PC-3 (cell line): ENCODE measurements at regions not wholly inside any gene's neighbourhood (a gene's known extent, or its start where the extent isn't known, plus 50 kb on each side); places are given as distances from the start of the nearest gene placed in this dataset.

Experiments used
- ATAC-seq: fragments of 200-7000 bp; cut with Tn5 transposase; 2 replicates; pipeline ENCODE4 v1.9.1; 2020; ENCODE audit warnings: mild to moderate bottlenecking, moderate library complexity
- BruUV-seq: library from RNA; stranded (reverse); fragments of 400-500 nt; replicated peaks from 2 replicates; lab custom pipeline; 2021; lab: Mats Ljungman, UMichigan
- CTCF ChIA-PET: fragments of 300-600 bp; sonication (Branson Sonifier 250); formaldehyde crosslinking; loops from one replicate; lab custom pipeline; 2022; ENCODE audit warnings: antibody characterized with exemption; lab: Charles Lee
- POLR2A ChIA-PET: fragments of 300-600 bp; sonication (Branson Sonifier 250); formaldehyde crosslinking; loops from one replicate; lab custom pipeline; 2022; ENCODE audit warnings: antibody characterized with exemption; ENCODE audit not compliant: unreplicated experiment; lab: Charles Lee
- DNase-seq: peaks from one replicate; pipeline ENCODE4 v3.0.0-alpha.2; 2015
- H2AFZ ChIP-seq: fragments of 300-600 bp; sonication (generic); 2 replicates; pipeline ENCODE4 v1.6.0; 2016; ENCODE audit warnings: antibody characterized with exemption, low read length
- H3F3A ChIP-seq: fragments of 300-600 bp; sonication (generic); one replicate; pipeline ENCODE4 v1.6.0; 2017; ENCODE audit warnings: antibody characterized with exemption, low read length, control low read depth, mild to moderate bottlenecking; ENCODE audit not compliant: unreplicated experiment
- H3K27ac ChIP-seq: fragments of 300-600 bp; sonication (generic); 2 replicates; pipeline ENCODE4 v1.5.1; 2016; ENCODE audit warnings: mild to moderate bottlenecking, low read length
- H3K27me3 ChIP-seq: fragments of 300-600 bp; sonication (generic); 2 replicates; pipeline ENCODE4 v1.6.1; 2016; ENCODE audit warnings: low read length, mixed read lengths
- H3K36me3 ChIP-seq: fragments of 300-600 bp; sonication (generic); 2 replicates; pipeline ENCODE4 v1.6.1; 2016; ENCODE audit warnings: low read depth, mixed run types, low read length, mixed read lengths
- H3K4me1 ChIP-seq: fragments of 300-600 bp; sonication (generic); 2 replicates; pipeline ENCODE4 v1.5.1; 2016; ENCODE audit warnings: low read length; ENCODE audit not compliant: insufficient read depth
- H3K4me2 ChIP-seq: fragments of 300-600 bp; sonication (generic); 2 replicates; pipeline ENCODE4 v1.6.0; 2016; ENCODE audit warnings: low read length
- H3K4me3 ChIP-seq: fragments of 300-600 bp; sonication (generic); 2 replicates; pipeline ENCODE4 v1.5.1; 2016; ENCODE audit warnings: mild to moderate bottlenecking, low read length, mixed read lengths
- H3K79me2 ChIP-seq: fragments of 300-600 bp; sonication (generic); 2 replicates; pipeline ENCODE4 v1.6.1; 2017; ENCODE audit warnings: low read length, mixed read lengths
- H3K9ac ChIP-seq: fragments of 300-600 bp; sonication (generic); 2 replicates; pipeline ENCODE4 v1.6.0; 2016; ENCODE audit warnings: mild to moderate bottlenecking, low read length
- H3K9me2 ChIP-seq: fragments of 300-600 bp; sonication (generic); replicated peaks from 2 replicates; pipeline ENCODE4 v1.6.1; 2016; ENCODE audit warnings: mixed run types, low read length, mixed read lengths
- H3K9me3 ChIP-seq: fragments of 300-600 bp; sonication (generic); 2 replicates; pipeline ENCODE4 v1.6.1; 2016; ENCODE audit warnings: low read length, mixed read lengths
- H4K20me1 ChIP-seq: fragments of 300-600 bp; sonication (generic); 2 replicates; pipeline ENCODE4 v1.6.1; 2016; ENCODE audit warnings: low read length, mixed read lengths
- EZH2 ChIP-seq: fragments of 300-600 bp; sonication (generic); IDR thresholded peaks from one replicate; pipeline ENCODE4 v1.6.1; 2017; ENCODE audit warnings: antibody characterized with exemption, mild to moderate bottlenecking, low read length; ENCODE audit not compliant: unreplicated experiment
- EZH2phosphoT487 ChIP-seq: fragments of 300-600 bp; sonication (generic); IDR thresholded peaks from 2 replicates; pipeline ENCODE4 v1.6.1; 2018; ENCODE audit warnings: mild to moderate bottlenecking, antibody characterized with exemption, low read length, borderline replicate concordance
- intact Hi-C: fragments of 100-400 bp; cut with micrococcal nuclease; formaldehyde crosslinking; loops from 2 replicates; pipeline ENCODE4 v1.9.0; 2023
- TF ChIP-seq, protein P1 (sequence below): fragments of 300-600 bp; sonication (generic); conservative IDR thresholded peaks from 2 replicates; pipeline ENCODE4 v1.5.1; 2017; ENCODE audit warnings: antibody characterized with exemption, low read depth, mild to moderate bottlenecking, low read length

DNA sequence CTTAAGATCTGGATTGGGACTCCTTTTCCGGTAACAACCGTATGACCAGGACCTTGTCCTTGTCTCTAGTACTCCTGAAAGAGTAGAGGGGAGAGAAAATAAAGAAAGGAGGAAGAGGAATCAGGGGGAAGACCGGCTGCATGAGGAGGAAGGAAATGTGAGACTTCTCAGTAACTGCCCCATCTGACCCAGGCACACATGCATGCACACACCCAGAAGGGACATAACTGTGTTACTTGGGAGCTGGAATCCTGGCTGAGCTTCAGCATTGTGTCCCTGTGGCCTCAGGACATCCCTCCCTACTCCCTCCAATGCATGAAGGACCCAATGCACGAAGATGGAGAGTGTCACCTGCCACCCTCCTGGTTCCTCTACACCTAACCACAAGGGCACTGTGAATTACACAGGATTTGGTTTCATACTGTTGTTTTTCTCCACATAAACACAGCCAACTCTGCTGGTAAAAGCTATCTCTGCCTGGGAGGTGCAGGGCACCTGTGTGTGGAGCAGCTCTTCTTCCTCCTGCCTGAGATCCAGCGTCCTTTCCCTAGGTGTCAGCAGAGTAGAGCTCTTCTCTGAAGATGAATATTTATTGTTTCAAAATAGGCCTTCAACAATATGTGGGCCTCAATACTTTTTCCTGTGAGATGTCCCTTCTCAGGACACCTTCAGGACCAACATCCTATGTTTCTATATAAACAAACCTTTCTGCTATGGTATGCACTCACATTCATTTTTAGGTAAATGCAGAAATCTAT lies 574.1 kb upstream of the ID2 start:
- Histone ChIP-seq H3K9ac (no peak overlapping the region), H2AFZ (no peak overlapping the region), H3K9me3 (no peaks in the 10 kb centered on the region), H3K4me3 (no peak overlapping the region), H3K4me1 (peaks cover 12% of the 10 kb centered on the region), H3F3A (no peaks in the 10 kb centered on the region), H3K36me3 (no peaks in the 10 kb centered on the region), H3K9me2 (no peaks in the 10 kb centered on the region), H3K27me3 (no peaks in the 10 kb centered on the region), H3K79me2 (no peaks in the 10 kb centered on the region), H4K20me1 (no peaks in the 10 kb centered on the region), H3K4me2 (no peak overlapping the region), H3K27ac (no peak overlapping the region)
- ChIA-PET POLR2A (interaction anchor here (0.6 kb wide), 1 partner anchor 576 kb away, joined by 9 read pairs; no protein-coding TSS in a partner anchor), CTCF (interaction anchor here (0.6 kb wide), 1 partner anchor 177 kb away, joined by 3 read pairs; no protein-coding TSS in a partner anchor)
- no peak for TF ChIP-seq EZH2
- no peak for TF ChIP-seq EZH2phosphoT487
- TF ChIP-seq, protein P1, sequence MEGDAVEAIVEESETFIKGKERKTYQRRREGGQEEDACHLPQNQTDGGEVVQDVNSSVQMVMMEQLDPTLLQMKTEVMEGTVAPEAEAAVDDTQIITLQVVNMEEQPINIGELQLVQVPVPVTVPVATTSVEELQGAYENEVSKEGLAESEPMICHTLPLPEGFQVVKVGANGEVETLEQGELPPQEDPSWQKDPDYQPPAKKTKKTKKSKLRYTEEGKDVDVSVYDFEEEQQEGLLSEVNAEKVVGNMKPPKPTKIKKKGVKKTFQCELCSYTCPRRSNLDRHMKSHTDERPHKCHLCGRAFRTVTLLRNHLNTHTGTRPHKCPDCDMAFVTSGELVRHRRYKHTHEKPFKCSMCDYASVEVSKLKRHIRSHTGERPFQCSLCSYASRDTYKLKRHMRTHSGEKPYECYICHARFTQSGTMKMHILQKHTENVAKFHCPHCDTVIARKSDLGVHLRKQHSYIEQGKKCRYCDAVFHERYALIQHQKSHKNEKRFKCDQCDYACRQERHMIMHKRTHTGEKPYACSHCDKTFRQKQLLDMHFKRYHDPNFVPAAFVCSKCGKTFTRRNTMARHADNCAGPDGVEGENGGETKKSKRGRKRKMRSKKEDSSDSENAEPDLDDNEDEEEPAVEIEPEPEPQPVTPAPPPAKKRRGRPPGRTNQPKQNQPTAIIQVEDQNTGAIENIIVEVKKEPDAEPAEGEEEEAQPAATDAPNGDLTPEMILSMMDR, result no peak
- no peak; the same call in 1 of the 2 replicates for ATAC-seq
- BruUV-seq, result no TSS peak
- intact Hi-C loops, result loop anchor here (10.0 kb wide), 1 partner anchor 683 kb away; no protein-coding TSS in a partner anchor
- no peak for DNase-seq

DNA sequence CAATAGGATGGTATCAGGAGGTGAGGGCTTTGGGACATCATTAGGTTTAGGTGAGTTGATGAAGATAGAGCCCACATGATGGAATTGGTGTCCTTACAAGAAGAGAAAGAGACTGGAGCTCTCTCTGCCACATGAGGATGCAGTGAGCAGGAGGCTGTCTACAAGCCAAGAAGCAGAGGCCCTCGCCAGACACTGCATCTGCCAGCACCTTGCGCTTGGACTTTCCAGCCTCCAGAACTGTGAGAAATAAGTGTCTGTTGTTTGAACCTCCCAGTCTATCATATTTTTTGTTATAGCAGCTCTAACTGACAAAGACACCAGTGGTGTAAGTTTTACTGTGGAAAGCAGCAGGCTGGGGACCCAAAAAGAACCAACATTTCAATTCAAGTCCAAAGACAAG lies 571.1 kb upstream of the ID2 start:
- H3K9me3 ChIP-seq, result no peaks in the 10 kb centered on the region
- POLR2A ChIA-PET, result no interaction called here
- H3F3A ChIP-seq, result no peaks in the 10 kb centered on the region
- CTCF ChIA-PET, result no interaction called here
- H3K4me3 ChIP-seq, result no peak overlapping the region
- BruUV-seq, result no TSS peak
- H3K4me1 ChIP-seq, result no peaks in the 10 kb centered on the region
- intact Hi-C loops, result no loop called here
- H3K9me2 ChIP-seq, result no peaks in the 10 kb centered on the region
- no peaks in the 10 kb centered on the region for H3K27me3 ChIP-seq
- H3K9ac ChIP-seq, result no peak overlapping the region
- no peaks in the 10 kb centered on the region for H4K20me1 ChIP-seq
- no peak for DNase-seq
- ATAC-seq, result no peak
- TF ChIP-seq, protein P1, result no peak
- TF ChIP-seq EZH2 (no peak), EZH2phosphoT487 (no peak)
- H3K4me2 ChIP-seq, result no peak overlapping the region
- H3K27ac ChIP-seq, result no peak overlapping the region
- H2AFZ ChIP-seq, result no peak overlapping the region
- no peaks in the 10 kb centered on the region for H3K36me3 ChIP-seq
- no peaks in the 10 kb centered on the region for H3K79me2 ChIP-seq

DNA sequence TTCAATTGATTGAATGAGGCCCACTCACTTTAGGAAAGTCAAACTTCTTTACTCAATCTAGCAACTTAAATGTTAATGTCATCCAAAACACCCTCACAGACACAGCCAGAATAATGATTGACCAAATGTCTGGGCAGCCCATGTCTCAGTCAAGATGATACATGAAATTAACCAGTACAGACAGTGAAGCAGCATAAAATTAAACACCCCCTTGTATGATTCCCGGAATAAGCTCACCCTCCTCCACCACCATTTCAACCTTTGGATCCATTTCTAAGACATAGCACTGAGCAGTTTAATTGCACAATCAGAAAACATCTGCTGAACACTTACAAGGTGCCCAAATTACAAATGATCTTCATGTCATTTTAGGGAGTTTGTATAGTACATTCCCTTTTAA lies 570.7 kb upstream of the ID2 start:
- ChIA-PET POLR2A (no interaction called here), CTCF (no interaction called here)
- H2AFZ ChIP-seq, result no peak overlapping the region
- no peaks in the 10 kb centered on the region for H3K79me2 ChIP-seq
- no peaks in the 10 kb centered on the region for H3K9me3 ChIP-seq
- intact Hi-C loops, result no loop called here
- H3K4me1 ChIP-seq, result no peaks in the 10 kb centered on the region
- no peaks in the 10 kb centered on the region for H3K27me3 ChIP-seq
- H3K9me2 ChIP-seq, result no peaks in the 10 kb centered on the region
- H3K9ac ChIP-seq, result no peak overlapping the region
- H3K27ac ChIP-seq, result no peak overlapping the region
- no peaks in the 10 kb centered on the region for H3F3A ChIP-seq
- no peaks in the 10 kb centered on the region for H3K36me3 ChIP-seq
- DNase-seq, result no peak
- TF ChIP-seq, protein P1, result no peak
- no peak for TF ChIP-seq EZH2
- no TSS peak for BruUV-seq
- no peak overlapping the region for H3K4me2 ChIP-seq
- no peak overlapping the region for H3K4me3 ChIP-seq
- H4K20me1 ChIP-seq, result no peaks in the 10 kb centered on the region
- no peak for ATAC-seq
